ENCODE measurements at regions not wholly inside any gene's neighbourhood (a gene's known extent, or its start where the extent isn't known, plus 50 kb on each side); places are given as distances from the start of the nearest gene placed in this dataset.

GRCh38 chr4:121226362-121226761 lies 62.2 kb upstream of the TNIP3 start:
- DNase-seq: no peak

GRCh38 chr4:121221608-121222007 lies 57.5 kb upstream of the TNIP3 start:
- DNase-seq: no peak

GRCh38 chr4:121221201-121221600 lies 57.1 kb upstream of the TNIP3 start:
- no peak for DNase-seq

- DNase-seq: no peak
Observed at GRCh38 chr4:121220698-121221097, 56.6 kb upstream of the TNIP3 start.

- no peak for DNase-seq
Observed at GRCh38 chr4:121219227-121219626, 55.1 kb upstream of the TNIP3 start.

- DNase-seq: no peak
Observed at GRCh38 chr4:121217351-121217750, 53.2 kb upstream of the TNIP3 start.

- no peak for DNase-seq
Observed at GRCh38 chr4:121216461-121216860, 52.3 kb upstream of the TNIP3 start.

- DNase-seq: no peak
Observed at GRCh38 chr4:121213940-121214339, 49.8 kb upstream of the TNIP3 start.

Data from NCI-H748 treated with DMSO at 0.1 percent for 48 hours (cell line).